ENCODE measurements at regions not wholly inside any gene's neighbourhood (a gene's known extent, or its start where the extent isn't known, plus 50 kb on each side); places are given as distances from the start of the nearest gene placed in this dataset.

DNA sequence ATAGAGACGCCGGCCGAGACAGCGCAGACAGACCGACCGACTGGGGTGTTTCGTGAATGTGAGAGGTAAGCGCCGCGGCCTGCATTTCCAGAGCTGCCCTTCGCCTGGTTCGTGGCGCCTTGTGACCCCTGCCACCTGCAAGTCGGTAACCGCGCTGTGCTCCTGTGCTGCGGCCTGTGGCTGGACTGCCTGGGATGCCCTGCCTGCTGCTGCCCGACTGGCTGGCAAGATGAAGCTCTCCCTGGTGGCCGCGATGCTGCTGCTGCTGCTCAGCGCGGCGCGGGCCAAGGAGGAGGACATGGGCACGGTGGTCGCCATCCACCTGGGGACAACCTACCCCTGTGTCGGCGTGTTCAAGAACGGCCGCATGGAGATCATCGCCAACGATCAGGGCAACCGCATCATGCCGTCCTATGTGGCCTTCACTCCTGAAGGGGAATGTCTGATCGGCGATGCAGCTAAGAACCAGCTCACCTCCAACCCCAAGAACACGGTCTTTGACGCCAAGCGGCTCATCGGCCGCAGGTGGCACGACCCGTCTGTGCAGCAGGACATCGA is 150.8 kb downstream of the RRAGC start:
- TF ChIP-seq, protein P1, sequence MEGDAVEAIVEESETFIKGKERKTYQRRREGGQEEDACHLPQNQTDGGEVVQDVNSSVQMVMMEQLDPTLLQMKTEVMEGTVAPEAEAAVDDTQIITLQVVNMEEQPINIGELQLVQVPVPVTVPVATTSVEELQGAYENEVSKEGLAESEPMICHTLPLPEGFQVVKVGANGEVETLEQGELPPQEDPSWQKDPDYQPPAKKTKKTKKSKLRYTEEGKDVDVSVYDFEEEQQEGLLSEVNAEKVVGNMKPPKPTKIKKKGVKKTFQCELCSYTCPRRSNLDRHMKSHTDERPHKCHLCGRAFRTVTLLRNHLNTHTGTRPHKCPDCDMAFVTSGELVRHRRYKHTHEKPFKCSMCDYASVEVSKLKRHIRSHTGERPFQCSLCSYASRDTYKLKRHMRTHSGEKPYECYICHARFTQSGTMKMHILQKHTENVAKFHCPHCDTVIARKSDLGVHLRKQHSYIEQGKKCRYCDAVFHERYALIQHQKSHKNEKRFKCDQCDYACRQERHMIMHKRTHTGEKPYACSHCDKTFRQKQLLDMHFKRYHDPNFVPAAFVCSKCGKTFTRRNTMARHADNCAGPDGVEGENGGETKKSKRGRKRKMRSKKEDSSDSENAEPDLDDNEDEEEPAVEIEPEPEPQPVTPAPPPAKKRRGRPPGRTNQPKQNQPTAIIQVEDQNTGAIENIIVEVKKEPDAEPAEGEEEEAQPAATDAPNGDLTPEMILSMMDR (conservative IDR thresholded peaks at IDR 0.05) = no peak
- TF ChIP-seq ZFX (IDR thresholded peaks at IDR 0.05) = no peak
